IPS-18a (cell line): ENCODE measurements at regions not wholly inside any gene's neighbourhood (a gene's known extent, or its start where the extent isn't known, plus 50 kb on each side); places are given as distances from the start of the nearest gene placed in this dataset.

Experiments used
- H3K27ac ChIP-seq: one replicate; pipeline ENCODE4 v1.5.1; 2013; ENCODE audit warnings: low read length
- H3K27me3 ChIP-seq: one replicate; pipeline ENCODE4 v1.6.1; 2013; ENCODE audit warnings: mild to moderate bottlenecking, low read length; ENCODE audit not compliant: control insufficient read depth, insufficient read depth
- H3K36me3 ChIP-seq: one replicate; pipeline ENCODE4 v1.6.1; 2013; ENCODE audit warnings: low read depth, low read length; ENCODE audit not compliant: control insufficient read depth
- H3K4me1 ChIP-seq: one replicate; pipeline ENCODE4 v1.6.1; 2013; ENCODE audit warnings: low read depth, low read length; ENCODE audit not compliant: control insufficient read depth
- H3K4me3 ChIP-seq: one replicate; pipeline ENCODE4 v1.5.1; 2013; ENCODE audit warnings: low read length
- H3K9ac ChIP-seq: one replicate; pipeline ENCODE4 v1.6.1; 2013; ENCODE audit warnings: mild to moderate bottlenecking, low read length, moderate library complexity
- H3K9me3 ChIP-seq: one replicate; pipeline ENCODE4 v1.6.1; 2013; ENCODE audit warnings: low read depth, low read length; ENCODE audit not compliant: control insufficient read depth

DNA sequence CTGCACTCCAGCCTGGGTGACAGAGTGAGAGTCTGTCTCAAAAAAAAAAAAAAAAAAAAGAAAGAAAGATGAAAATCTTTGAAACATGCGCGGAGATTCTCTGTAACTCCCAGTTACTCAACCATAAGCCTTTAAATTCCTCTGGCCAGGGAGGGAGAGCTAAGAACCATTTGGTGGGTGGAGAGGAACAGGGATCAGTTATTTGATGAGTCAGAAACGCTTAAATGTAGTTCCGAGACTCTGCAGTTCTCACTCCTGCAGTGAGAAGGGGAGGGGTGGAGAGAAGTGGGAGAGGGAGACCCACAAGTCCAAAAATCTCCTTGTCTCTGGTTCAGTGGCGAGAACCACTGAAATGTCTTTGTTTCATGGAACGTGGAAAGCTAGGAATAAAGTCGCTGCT is 266.7 kb downstream of the SOX9 start:
- no peak overlapping the region for H3K4me3 ChIP-seq
- H3K27me3 ChIP-seq = peaks cover 12% of the 10 kb centered on the region
- H3K9ac ChIP-seq = no peak overlapping the region
- no peaks in the 10 kb centered on the region for H3K36me3 ChIP-seq
- no peak overlapping the region for H3K27ac ChIP-seq
- no peaks in the 10 kb centered on the region for H3K9me3 ChIP-seq
- peaks cover 9% of the 10 kb centered on the region for H3K4me1 ChIP-seq

DNA sequence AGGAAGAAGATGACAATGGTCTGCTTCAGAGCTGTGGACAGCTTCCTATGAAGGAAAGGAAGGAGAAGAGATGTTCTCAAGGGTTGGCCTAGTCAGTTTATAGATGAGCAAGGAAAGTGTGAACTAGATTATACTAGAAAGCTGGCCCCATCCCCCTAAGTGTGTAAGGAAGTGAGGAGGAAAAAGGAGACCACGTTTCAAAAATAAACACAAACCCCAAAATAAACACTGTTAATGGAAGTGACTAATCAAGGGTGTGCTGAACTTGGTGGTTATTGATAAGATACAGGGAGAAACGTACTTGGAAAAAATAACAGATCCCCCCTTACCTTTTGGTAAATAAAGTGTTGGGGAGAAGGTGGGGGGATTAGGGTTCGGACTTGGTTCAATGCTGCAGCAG is 267.1 kb downstream of the SOX9 start:
- no peaks in the 10 kb centered on the region for H3K9me3 ChIP-seq
- H3K27me3 ChIP-seq = peaks cover 12% of the 10 kb centered on the region
- no peak overlapping the region for H3K9ac ChIP-seq
- no peaks in the 10 kb centered on the region for H3K36me3 ChIP-seq
- peaks cover 5% of the 10 kb centered on the region for H3K4me1 ChIP-seq
- no peak overlapping the region for H3K27ac ChIP-seq
- H3K4me3 ChIP-seq = no peak overlapping the region

DNA sequence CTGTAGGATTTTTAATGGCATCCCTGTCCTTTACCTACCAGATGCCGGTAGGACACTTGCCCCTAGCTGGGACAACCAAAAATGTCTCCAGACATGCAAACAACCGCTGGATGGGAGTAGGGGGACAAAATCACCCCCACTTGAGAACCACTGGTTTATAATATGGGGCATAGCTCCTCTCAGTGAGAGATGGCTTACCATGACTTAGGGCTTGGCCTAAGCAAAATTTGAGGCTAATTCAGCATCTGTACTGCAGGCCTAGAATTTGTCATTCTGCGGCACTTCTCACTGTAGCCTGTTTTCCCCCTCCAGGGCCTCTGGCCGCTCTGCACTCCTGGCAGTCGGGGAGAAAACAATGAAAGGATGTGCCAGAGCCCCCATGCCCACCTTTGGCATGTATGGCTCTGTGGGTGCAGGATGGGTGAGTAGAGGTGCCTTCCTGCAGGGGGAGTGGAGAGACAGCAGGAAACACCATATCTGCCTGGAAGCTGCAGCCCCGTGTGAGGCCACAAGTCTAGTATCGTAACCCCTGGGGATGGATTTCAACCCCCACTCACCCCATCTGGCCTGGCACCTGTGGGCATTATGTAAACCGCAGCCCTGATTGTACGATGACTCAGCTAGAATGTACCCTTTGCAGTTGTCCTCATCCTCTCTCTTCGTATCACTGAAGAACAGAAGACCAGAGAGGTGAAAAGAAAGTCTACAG is 268.1 kb downstream of the SOX9 start:
- no peak overlapping the region for H3K27ac ChIP-seq
- no peaks in the 10 kb centered on the region for H3K9me3 ChIP-seq
- no peak overlapping the region for H3K9ac ChIP-seq
- no peaks in the 10 kb centered on the region for H3K36me3 ChIP-seq
- H3K27me3 ChIP-seq = peaks cover 8% of the 10 kb centered on the region
- no peak overlapping the region for H3K4me3 ChIP-seq
- H3K4me1 ChIP-seq = peaks cover 4% of the 10 kb centered on the region

DNA sequence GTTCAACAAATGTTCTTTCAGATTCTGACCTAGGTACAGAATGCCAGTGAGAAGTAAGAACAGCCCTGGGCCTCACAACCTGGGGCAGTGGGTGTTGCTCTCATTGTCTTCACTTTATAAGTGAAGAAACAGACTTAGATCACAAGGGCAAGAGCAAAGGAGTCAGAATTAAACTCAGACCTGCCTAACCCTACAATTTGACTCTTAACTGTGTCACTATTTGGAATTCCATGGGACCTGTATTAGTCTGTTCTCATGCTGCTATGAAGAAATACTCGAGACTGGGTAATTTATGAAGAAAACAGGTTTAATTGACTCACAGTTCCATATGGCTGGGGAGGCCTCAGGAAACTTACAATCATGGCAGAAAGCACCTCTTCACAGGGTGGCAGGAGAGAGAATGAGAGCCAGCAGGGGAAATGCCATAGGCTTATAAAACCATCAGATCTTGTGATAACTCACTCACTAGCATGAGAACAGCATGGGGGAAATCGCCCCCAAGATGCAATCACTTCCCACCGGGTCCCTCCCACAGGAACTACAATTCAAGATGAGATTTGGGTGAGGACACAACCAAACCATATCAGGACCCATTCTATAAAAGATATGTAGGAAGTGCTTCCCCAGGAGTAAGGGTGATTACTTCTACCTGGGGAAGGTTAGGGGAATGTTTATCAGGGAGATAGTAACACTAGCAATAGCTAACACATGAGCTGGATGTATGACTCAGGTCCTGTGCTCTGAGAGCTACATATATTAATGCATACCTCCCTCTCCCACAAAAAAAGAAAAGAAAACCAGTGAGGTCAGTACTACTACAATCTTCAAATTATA is 270.1 kb downstream of the SOX9 start:
- no peak overlapping the region for H3K27ac ChIP-seq
- H3K27me3 ChIP-seq = peaks cover 2% of the 10 kb centered on the region
- H3K36me3 ChIP-seq = no peaks in the 10 kb centered on the region
- H3K9me3 ChIP-seq = no peaks in the 10 kb centered on the region
- H3K4me3 ChIP-seq = no peak overlapping the region
- H3K9ac ChIP-seq = no peak overlapping the region
- H3K4me1 ChIP-seq = peaks cover 8% of the 10 kb centered on the region

DNA sequence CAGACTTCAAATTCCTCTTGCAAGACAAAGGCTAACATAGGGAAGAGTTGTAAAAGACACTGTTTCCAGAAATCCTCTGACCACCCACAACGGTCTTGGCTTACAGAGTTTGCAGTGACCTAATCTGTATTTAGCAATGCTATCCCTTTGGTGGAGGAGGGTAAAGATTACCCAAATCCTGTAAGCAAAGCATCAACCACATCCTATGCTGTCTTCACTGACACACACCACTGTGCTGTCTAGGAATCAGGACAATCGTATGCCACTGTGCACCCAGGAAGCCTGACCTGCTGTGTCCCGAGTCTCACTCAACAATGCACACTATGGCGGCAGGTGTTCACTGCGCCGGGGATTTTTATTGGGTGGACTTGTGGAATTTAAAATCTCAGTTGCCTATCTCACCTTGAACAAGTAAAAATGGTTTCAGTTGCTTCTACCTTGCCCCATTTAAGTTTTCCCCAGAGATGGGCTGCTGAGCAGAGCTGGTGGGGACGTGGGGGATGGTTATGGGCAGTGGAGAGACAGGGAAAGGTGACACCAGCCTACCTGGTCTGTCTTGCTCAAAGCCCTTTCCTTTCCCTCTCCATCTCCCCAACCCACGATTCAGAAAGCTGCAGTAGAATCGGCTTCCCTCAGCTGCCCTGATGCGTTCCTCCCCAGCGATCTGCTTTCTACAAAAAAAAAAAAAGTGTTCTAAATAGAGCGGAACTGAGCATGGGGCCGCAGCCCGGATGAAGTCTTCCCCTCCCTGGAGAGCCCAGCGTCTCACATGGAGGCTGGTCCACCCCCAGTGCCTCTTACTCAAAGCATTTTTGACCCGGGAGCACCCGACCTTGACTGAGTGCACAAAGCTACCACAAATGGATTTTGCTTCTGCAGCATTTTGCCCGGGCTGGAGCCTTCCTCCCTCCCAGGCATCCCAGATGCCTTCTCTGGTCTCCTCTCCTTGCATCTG is 271.5 kb downstream of the SOX9 start:
- H3K36me3 ChIP-seq = no peaks in the 10 kb centered on the region
- no peaks in the 10 kb centered on the region for H3K9me3 ChIP-seq
- H3K9ac ChIP-seq = no peak overlapping the region
- H3K4me1 ChIP-seq = peaks cover 8% of the 10 kb centered on the region
- no peak overlapping the region for H3K27ac ChIP-seq
- no peak overlapping the region for H3K4me3 ChIP-seq
- H3K27me3 ChIP-seq = no peaks in the 10 kb centered on the region

DNA sequence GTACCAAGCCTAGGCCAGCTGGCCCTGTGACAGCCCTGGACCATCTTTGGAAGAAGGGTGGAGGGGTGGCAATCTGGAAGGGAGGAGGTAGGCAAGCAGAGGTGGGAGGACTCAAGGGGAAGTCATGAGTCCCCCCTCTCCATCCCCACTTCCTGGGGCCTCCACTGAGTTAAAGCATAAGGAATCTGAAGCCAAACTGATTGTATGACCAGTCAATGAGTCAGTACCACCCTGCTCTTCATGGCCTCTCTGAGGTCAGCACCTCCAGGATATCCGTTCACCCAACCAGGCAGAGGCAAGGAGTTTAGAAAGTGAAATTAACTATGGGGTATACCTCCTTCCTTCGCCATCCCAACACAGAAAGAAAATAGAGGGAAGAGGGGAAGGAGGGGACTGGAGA is 272.7 kb downstream of the SOX9 start:
- peaks cover 8% of the 10 kb centered on the region for H3K4me1 ChIP-seq
- no peaks in the 10 kb centered on the region for H3K27me3 ChIP-seq
- no peak overlapping the region for H3K4me3 ChIP-seq
- H3K36me3 ChIP-seq = no peaks in the 10 kb centered on the region
- H3K27ac ChIP-seq = no peak overlapping the region
- no peaks in the 10 kb centered on the region for H3K9me3 ChIP-seq
- no peak overlapping the region for H3K9ac ChIP-seq

DNA sequence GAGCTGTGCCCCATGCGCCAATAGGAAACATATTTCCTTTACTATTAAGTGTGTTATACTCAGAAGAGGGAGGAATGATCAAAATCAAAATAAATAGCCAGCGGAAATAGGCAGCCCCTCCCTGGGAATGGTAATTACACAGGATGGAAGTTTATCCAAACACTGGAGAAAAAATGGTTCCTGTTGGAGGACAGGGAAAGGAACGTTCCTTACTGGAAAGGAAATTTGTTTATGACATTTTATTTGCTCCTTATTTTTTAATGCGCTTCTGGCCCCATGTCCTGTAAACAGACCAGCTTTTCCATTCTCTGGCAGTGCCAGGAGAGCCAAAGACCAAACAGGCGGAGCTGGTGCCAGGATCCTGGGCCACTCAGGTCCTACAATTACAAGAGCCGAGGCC is 273.7 kb downstream of the SOX9 start:
- Histone ChIP-seq H3K4me3 (no peak overlapping the region), H3K9me3 (no peaks in the 10 kb centered on the region), H3K36me3 (no peaks in the 10 kb centered on the region), H3K4me1 (peaks cover 8% of the 10 kb centered on the region), H3K27ac (no peak overlapping the region), H3K27me3 (no peaks in the 10 kb centered on the region), H3K9ac (no peak overlapping the region)

DNA sequence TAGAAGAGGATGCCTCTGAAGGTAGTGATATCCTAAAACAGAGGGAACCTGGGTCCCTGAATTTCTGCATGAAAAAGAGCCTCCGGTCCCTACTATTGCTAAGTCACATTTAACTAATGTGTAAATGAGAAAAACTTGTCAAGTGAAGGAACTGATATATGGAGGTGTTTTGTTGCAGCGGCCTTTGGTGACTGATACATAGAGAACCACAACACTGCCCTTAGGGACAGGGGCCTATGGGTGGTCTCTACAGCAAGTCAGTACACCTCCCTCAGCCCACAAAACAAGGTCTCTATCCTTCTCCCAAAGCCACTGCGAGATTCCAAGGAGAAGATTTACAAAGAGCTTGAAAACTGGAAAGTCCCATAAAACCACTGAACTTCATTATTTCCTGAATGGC is 275.3 kb downstream of the SOX9 start:
- Histone ChIP-seq H3K4me3 (no peak overlapping the region), H3K9ac (no peak overlapping the region), H3K27ac (no peak overlapping the region), H3K36me3 (no peaks in the 10 kb centered on the region), H3K27me3 (no peaks in the 10 kb centered on the region), H3K9me3 (no peaks in the 10 kb centered on the region), H3K4me1 (peaks cover 8% of the 10 kb centered on the region)

DNA sequence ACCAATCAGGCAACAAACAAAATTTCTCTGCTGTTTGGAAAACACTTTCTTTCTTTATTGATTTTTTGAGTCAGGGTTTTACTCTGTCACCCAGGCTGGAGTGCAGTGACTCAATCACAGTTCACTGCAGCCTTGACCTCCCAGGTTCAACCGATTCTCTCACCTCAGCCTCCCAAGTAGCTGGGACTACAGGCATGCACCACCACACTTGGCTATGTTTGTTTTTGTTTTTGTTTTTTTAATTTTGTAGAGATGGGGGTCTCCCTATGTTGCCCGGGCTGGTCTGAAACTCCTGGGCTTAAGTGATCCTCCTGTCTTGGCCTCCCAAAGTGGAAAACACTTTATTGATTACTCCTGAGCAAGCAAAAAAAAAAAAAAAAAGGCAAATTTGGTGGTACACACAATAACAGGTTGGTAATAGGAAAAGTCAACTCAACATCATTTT is 276.4 kb downstream of the SOX9 start:
- Histone ChIP-seq H3K9ac (no peak overlapping the region), H3K27me3 (no peaks in the 10 kb centered on the region), H3K4me3 (no peak overlapping the region), H3K36me3 (no peaks in the 10 kb centered on the region), H3K27ac (no peak overlapping the region), H3K4me1 (peaks cover 8% of the 10 kb centered on the region), H3K9me3 (no peaks in the 10 kb centered on the region)

DNA sequence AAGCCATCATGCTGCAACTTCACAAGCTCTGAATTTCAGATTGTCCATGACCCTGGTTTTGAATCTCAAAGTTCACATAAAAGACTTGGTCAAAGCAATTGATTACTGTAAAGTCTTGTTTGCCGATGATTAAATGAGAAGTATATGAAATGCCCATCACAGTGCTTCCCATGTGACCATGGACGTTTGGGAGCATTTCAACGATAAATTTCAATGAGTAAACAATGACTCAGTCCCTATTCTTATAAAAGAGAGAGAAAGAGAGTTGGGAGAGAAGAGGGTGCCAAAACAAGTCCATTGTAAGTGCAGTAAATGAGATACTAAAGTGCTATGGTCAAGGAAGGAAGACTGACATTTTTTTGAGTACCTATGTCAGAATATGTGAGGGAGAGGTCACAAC is 276.9 kb downstream of the SOX9 start:
- Histone ChIP-seq H3K27ac (no peak overlapping the region), H3K4me1 (peaks cover 8% of the 10 kb centered on the region), H3K27me3 (no peaks in the 10 kb centered on the region), H3K4me3 (no peak overlapping the region), H3K9ac (no peak overlapping the region), H3K9me3 (no peaks in the 10 kb centered on the region), H3K36me3 (no peaks in the 10 kb centered on the region)

DNA sequence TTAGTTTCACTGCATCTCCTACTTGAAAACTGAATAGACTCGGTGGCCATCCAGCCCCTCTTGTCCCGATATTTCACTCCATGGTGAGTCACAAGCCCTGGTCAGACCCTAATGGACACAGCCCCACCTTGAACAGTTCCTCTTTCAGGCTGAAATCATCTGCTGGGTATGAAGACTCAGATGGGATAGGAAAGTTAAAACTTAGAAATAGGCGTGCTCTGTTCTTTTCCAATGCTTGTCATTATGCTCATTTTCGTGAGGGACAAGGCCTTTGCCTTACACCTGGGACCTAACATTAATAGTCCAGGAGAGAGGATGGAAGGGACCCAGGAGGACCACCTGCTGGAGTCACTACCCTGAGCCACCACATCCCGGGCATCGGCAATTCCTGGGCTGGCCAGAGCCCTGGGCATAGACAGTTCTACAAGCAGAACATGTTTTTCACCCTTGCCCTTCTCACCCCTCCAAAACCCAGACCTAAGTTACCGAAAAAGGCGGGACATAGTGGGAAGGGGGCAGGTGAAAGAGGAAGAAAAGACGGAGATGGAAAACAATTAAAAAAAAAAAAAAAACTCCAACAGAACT is 278.3 kb downstream of the SOX9 start:
- H3K9me3 ChIP-seq = no peaks in the 10 kb centered on the region
- H3K4me3 ChIP-seq = no peak overlapping the region
- peaks cover 6% of the 10 kb centered on the region for H3K27me3 ChIP-seq
- H3K9ac ChIP-seq = no peak overlapping the region
- H3K36me3 ChIP-seq = no peaks in the 10 kb centered on the region
- H3K27ac ChIP-seq = no peak overlapping the region
- peaks cover 2% of the 10 kb centered on the region for H3K4me1 ChIP-seq
